ENCODE measurements at regions not wholly inside any gene's neighbourhood (a gene's known extent, or its start where the extent isn't known, plus 50 kb on each side); places are given as distances from the start of the nearest gene placed in this dataset.

DNA sequence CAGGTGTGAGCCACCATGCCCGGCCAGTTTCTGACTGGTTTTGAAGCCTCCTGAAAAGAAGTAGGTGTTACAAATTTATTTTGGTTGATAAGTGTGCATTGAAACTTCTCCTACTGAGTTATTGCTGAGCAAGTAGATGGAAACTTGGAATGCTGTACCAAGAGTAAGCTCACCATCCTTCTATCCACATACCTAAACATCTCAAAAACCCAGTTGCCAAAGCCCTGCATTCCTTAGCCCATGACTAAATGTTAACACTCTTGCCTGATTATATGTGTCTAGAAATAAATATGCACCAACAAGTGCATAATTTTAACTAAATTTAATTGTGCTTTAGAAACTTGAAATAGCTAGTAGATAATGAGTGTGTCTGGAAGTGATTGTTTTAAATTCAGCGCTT, 357.8 kb downstream of the DUSP6 start:
- no peak for DNase-seq

DNA sequence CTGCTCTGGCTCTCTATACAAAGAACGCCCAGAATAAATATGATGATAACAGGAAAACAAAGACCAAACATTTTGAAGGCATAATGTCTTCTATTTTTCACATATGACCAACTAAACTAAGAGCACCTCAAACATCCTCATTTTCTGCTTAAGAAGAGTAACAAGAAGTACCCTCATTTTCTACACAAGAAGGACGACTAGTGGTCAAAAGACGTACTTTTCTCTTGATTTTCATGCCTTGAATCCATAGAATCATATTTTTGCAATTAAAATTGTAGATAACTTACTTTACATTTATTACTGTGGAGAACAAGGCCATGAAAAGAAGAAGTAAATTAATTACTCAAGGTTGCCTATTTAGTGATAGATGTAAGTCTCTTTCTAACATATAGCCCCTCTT, 358.6 kb downstream of the DUSP6 start:
- peak; percentile 53 for DNase-seq

DNA sequence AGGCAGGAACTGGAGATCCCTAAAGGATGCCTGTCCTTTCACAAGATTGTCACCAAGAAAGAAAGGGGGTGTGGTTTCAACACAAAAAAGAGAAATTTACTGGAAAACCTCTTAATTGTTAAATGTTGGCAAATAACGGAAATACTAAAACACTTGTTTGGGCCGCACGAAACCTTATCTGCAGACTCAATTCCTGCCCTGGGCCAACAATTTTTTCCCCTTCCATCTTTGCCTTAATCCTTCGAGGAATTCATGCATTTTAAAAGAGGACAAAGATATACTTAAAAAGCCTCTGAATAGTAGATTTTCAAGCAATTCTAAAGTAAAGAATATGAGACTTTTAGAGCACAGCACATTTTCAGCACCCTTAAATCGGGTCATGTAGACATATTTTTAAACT, 366.2 kb downstream of the DUSP6 start:
- DNase-seq: no peak

DNA sequence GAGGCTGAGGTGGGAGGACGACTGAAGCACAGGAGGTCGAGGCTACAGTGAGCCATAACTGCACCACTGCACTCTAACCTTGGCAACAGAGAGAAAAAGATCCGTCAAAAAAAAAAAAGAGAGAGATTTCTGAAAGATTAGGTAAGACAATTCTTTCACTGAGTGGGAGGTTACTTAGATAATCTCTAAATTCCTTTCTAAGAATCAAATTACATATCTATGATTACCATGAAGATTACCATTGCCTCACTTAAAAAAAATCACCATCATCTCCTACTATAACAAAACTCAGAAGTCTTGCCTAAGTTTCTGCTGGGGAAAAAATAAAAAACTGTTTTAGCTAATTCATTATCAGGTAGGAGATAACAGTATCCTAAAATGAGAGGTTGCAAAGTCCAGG, 366.7 kb downstream of the DUSP6 start:
- no peak for DNase-seq

DNA sequence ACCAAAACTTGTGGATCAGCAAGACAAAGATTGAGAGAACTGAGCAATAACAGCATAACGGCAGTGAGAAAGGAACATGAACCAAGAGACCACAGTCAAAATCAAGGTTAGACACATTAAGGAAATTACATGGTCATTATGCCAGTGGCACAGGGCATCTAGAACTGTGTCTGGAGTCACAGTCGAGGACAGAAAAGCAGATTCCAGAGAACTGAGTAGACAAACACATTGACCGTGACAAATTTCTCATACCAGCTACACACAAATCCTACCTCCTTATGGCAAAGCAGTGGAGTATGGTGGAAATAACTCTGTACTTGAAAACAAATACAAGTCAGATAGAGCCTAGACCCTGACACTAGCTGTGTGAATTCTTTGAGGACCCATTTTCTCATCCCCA, 367.3 kb downstream of the DUSP6 start:
- DNase-seq: no peak

DNA sequence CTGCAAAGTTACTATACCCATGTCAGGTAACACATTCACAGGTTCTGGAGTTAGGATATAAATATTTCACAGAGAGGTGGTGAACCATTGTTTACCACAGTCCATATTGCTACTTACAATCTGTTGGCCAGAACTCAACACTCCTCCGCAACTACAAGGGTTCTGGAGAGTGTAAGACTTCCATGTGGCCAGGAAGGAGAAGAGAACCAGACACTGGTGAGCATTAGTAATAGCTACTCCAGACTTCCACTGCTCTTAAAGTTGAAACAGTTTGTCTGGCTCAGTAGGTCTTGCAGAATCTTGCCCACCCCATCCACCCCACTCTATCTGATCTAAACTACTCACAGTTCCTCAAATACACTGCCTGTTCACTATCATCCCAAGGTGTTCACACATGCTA, 369.6 kb downstream of the DUSP6 start:
- DNase-seq: no peak

DNA sequence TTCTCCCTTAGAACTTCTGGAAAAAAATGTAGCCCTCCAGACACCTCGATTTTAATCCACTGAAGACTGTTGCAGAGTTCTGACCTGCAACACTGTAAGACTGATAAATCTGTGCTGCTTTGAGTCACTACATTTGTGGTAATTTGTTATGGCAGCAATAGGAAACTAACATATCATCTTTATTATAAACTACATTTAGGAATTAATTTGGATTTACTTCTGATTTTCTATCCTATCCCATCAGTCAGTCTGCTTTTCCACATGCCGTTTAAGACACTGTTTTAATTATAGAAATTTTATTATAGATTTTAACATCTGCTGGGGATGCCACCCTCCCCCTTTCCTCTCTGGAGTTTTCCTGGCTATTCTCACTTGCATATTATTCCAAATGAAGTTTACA, 375.2 kb downstream of the DUSP6 start:
- DNase-seq: no peak

DNA sequence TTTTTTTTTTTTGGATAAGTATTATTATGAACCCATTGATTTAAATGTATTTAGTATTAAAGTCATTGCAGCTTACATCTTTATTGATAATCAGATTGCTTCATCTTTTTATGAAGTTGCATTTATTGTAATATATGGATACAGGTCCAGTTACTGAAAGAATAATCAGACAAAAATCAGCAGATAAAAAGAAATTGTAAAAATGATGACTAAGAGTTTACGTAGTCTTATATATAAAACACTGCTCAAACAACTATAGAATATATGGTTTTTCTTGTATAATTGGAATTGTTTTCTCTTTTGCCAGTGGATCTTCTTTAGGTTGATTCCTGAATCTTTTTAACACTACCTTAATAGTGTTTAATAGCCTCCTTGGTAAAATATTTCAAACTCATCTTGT, 378.3 kb downstream of the DUSP6 start:
- DNase-seq: no peak

DNA sequence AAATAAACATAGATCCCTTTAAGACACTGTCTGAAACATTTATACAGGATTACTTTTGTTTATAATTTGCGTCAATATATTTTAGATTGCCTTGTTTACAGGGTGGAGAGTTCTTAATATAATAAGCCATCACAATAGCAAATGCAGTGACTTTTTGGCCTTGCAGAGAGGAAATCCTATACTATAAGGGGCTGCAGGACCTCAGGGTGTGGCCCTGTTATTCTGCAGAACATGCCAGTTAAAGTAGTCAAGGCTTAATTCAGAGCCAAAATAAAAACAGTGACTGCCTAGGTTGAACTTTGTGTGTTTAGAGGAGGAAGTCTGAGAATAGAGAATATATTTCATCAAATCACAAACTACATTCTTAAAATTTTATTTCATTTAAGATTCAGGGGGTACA, 381.6 kb downstream of the DUSP6 start:
- DNase-seq: no peak

DNA sequence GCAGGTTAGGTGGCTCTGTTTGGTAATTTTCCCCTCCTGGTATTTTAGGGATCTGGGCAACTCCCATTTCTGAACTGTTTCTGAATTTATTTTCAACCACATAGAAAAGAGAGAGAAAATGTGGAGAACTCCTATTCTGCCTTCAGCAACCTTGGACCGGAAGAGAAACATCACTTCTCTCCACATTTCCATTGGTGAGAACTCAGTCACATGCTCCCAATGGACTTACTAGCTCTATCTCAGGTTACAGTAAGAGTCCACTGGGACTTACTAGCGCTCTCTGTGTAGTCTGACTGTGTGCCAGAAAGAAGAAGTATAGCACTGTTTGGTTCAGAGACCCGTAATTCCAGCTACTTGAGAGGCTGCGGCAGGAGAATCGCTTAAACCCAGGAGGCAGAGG, 383.2 kb downstream of the DUSP6 start:
- no peak for DNase-seq

DNA sequence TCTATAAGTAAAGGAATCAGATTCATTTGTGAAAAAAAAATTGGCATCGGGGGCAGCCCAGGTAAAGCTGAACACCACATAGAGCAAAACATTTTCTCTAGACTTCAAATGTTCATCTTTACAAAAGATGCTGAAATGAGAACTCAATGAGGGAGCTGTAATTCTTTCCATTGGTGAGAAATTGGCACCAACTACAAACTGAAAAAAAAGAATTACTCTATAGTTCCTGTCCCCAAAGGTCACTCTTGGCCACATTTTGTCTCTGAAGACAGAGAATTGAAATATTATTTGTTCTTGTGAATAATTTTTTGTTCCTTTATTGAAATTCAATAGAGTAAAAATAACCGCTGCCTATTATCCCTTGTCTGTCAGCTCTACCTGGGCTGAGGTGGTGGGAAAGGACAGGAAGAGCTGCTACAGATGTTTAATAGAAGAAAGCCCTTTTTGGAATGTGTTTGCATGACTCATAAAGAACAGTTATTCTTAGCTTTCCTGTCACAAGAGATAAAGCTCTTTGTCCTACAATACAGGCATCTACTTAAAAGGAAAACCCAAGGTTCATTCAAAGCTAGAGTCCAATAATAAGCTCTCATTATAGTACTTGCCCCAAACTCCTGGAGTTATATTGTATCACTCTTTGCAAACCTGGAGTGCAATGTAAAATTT, 380.1 kb upstream of the KITLG start:
- DNase-seq: no peak

DNA sequence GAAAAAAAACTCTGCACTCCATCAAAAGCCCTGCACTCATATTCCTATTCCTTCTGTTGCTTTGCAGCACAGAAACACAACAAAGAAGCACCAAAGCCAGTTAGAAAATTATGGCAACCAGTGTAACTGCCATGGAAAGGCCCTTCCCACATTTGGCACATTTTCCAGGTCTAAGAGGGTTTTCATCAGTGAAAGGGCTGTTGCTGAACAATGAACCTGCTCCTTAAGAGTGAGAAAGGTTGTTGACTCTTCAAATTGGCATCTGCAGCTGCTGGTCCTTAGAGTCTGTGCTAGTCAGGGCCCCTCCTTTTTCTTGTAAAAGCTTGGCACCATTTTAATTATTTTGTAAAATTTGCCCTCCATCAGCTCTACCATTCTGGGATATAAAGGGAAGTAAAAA, 378.7 kb upstream of the KITLG start:
- no peak for DNase-seq

DNA sequence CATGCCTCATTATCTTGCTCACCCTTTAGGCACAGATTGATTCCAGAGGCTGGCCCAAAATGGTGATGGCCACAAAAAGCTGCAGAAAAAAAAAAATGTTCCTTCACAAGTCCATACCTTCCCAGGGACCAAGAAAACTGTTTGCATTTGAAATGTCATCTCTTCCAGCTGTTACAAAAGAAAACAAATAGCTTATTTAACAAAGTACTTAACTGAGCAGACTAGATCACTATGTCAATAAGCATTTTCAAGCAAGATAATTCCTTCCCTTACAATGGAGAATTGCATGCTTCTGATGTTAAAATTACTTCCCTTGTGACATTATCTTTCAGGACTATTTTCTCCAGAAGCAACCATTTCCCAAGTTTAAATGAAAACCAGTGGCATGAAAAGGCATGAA, 377.9 kb upstream of the KITLG start:
- DNase-seq: no peak

DNA sequence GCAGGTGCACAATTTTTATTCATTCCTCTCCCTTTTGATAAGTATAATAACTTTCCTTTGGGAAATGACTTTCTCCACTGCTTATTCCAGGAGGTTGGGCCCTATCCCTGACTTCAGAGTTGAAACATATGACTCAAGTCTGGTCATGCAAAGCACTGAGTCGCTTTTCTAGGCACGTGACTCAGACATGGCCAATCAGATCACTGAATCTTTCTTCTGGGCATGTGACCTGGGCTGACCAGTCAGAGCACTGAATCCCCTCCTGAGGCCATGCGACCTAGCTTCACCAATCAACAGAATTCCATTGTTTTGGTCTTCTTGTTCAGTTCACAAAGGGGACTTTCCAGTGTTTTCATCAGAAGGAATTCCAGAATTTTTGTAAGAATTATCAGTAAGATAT, 377.1 kb upstream of the KITLG start:
- no peak for DNase-seq

DNA sequence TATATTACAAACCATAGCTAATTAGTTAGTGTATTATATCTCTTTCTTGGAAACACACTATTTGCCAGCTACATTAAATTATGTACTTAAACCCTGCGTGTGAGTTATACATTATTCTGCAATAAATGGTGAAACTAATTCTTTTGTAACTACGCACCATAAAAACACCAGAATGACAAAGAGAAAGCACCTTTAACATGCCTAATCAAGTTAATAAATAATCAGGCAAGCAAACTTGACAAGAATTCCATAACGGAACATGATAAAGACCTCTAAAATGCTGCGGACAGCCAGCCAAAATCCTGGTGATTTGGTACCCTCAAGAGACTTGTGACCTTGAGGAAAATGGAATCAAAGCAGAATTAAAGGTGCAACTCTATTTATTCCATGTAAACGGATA, 375.3 kb upstream of the KITLG start:
- DNase-seq: no peak

DNA sequence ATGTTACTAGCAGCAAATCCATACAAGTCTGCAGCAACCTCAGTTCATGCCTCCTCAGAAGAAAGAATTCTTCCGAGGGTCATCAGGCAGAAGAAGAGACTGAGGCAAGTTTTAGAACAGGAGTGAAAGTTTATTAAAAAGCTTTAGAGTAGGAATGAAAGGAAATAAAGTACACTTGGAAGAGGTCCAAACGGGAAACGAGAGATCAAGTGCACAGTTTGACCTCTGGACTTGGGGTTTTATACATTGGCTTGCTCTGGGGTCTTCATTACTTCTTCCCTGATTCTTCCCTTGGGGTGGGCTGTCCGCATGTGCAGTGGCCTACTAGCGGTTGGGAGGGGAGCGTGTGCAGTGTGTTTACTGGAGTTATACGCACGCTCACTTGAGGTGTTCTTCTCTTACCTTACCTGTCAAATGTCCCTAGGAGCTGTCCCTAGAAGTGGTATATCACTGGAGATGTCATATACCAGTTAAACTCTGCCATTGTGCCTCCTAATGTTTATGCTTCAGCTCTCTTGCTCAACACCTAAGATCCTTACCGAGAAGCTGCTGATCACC, 372.8 kb upstream of the KITLG start:
- no peak for DNase-seq

DNA sequence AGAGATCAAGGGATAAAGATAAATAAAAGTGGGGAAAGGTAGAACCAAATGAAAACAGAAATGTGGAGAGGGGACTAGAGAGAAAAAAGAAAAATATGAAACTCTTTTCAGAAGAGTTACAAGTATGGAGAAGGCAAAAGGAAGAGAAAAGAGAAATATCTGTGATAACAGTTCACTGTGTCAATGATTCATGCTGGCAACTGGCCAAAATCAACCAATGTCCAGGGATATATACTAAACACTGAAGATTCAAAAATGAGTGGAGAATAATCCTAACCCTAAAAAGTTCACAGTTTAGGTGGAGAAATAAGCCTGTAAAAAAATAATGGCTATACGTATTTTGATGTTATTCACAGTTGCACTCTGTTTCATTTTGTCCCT, 372.3 kb upstream of the KITLG start:
- no peak for DNase-seq

DNA sequence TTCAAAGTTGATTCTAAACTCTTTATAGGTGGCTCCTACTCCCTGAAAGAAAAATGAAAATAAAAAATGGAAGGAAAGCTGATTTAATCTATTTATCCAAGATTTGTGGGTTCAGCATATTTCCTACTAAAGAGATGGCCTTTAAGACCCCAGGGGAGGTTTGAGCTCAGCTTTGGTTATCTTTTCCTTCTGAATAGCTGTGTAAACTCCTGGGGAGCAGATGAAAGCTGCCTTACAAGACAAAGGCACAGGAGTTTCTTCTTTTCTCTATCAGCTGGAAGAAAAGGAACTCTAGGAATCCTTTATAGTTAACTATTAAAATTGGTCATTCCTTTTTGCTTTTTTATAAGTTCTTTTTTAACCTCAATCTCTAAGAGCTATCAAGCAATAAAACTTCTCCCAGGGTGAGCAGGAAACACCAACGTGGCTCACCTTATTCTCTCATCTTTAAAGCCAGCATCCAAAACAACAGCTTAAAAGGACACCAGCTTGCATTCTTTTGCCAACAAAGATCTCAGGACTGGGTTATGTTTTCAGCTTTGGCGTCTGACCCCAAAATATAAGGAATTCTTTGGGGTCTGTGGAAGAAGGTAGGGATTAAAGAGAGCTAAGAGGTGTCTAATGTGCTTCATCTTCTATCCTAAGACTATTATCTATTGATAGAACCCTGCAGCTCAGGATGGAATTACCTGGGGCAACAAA, 371.7 kb upstream of the KITLG start:
- DNase-seq: no peak

DNA sequence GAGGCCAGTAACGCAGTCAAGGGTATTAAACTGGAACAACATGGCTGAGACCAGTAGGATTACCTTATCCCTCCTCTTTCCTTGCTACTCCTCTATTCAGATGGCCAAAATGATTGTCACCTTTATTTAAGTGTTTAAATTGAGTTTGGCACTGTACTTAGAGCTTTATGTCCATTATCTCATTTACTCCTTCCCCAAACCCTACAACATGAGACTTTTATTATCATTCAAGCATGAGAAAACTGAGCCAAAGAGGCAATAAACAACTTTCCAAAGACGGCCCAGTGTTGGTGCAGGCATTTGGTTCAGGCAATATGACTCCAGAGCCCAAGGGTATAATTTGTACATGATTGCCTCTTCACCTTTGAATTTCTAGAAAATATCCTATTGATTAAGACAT, 370.9 kb upstream of the KITLG start:
- no peak for DNase-seq

DNA sequence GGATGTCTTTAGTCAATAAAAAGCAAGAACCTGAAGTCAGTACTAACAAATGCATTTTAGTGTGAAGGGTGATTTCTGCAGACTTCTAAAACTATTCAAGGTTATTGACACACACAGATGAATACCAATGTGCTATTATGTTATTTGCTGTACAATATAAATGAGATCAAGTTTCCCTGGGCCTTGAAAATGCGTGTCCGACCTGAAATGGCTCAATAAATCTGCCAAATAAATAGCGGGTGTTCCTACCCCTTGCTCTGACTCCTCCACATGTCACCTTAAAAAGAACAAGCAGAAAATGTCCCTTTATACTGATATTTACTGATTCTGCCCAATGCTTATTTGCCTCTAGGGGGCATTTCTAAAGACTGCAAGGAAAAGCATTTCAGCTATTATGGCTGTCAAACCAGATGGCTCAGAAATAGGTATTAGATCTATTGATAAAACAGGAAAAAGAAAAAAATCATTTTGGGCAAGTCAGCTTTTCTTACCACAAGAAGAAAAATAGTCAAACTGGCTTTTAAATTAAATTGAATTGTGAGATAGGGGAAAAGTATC, 367.3 kb upstream of the KITLG start:
- DNase-seq: no peak

DNA sequence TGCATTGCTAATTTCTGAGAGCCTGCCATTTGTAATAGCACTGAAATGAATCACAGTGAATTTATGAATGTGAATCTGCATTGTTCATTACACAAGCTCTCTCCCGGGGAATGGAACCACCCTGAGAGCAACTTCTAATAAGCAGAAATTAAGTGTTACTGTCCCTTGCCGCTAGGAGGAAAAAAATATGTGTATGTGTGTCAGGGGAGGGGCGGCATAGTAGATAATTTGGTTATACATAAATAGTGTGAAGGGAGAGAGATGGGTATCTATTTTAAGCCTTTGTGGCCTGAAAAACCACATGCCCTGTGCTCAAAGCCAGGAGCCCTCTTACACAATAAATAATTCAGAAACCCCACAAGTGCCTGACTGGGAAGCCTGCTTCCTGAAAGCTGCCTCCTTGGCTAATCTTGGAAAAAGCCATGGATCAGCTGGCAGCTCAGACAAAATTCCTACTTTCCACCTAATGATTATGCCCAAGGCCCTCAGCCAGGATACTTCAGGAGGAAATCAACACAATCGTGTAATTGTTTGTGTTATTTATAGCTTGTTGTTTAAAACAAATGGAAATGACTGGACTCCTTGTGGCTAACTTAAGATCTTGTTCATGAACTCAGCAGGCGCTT, 366.2 kb upstream of the KITLG start:
- DNase-seq: no peak

DNA sequence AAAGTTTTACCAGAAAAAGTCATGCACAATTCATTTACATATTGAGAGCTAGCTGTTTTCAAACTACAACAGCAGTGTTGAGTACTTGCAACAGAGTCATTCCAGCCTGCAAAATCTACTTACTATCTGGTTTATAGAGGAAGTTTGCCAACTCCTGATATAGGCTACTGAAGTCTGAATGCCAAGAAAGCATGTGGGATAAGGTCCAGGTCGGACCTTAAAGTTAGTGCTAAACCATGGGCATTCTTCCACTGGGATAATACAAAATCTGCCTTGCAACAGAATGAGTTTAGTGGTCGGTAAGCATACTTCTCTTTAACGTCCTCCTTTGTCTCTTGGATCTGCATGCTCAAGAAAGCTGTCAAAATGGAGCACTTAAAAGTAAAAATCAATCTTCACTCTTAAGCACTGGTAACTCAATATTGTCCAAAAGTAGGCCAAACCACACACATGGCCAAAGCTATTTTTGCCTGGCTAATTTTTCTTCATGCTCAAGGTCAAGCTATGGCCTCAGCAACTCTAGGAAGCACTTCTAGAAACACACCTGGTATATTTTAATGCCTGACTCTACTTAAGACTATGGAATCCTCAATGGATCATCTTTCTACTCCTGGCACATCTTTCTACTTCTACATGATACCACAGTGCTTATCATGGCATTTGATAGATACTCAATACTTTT, 364.9 kb upstream of the KITLG start:
- DNase-seq: no peak

DNA sequence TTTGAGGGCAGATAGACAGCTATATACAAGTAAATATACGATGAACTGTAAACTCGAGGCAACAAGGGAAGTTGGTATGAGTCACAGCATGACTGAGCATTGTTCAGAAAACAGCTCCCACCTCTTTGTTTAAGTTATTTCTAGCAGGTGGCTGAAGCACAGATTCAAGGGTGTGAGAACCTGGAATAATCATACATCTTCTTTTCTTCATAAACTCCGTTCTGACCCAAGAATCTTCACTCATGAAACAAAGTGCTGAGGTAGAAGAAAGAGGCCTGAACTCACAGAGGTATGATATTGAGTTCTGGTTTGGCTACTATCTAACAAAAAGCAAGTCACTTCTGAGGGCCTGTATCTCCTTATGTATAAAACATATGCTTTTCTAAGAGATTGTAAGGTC, 364.1 kb upstream of the KITLG start:
- no peak for DNase-seq
